AG04450 (cell line): ENCODE measurements at regions not wholly inside any gene's neighbourhood (a gene's known extent, or its start where the extent isn't known, plus 50 kb on each side); places are given as distances from the start of the nearest gene placed in this dataset.
"Not testable (repeated sequence)": the region's sequence is repeated elsewhere in the genome, so short reads cannot be mapped to it uniquely, and the experiment has no call there.

ENCODE experiments used
- CTCF ChIA-PET: fragments of 300-600, 350-600 bp; formaldehyde crosslinking; extraction: SDS; loops from one replicate; lab custom pipeline; 2022; ENCODE audit warnings: antibody characterized with exemption, inconsistent platforms; lab: Charles Lee
- POLR2A ChIA-PET: fragments of 350-600 bp; formaldehyde crosslinking; extraction: SDS; loops from one replicate; lab custom pipeline; 2021; ENCODE audit warnings: antibody characterized with exemption, inconsistent platforms; lab: Yijun Ruan, JAX
- DNase-seq: peaks from one replicate; pipeline ENCODE4 v3.0.0-alpha.2; 2011; ENCODE audit warnings: low read depth, low spot score
- H3K27ac ChIP-seq: one replicate; pipeline ENCODE4 v1.5.1; 2012; ENCODE audit warnings: low read depth, low read length, control low read depth
- H3K27me3 ChIP-seq: one replicate; pipeline ENCODE4 v1.6.0; 2012; ENCODE audit warnings: low read length; ENCODE audit not compliant: control insufficient read depth, insufficient read depth
- H3K4me3 ChIP-seq: 2 replicates; pipeline ENCODE4 v1.5.1; 2011; ENCODE audit warnings: mild to moderate bottlenecking, low read depth, low read length, control low read depth
- H3K9me3 ChIP-seq: 2 replicates; pipeline ENCODE4 v1.5.1; 2012; ENCODE audit warnings: low read length; ENCODE audit not compliant: control insufficient read depth, insufficient read depth

DNA sequence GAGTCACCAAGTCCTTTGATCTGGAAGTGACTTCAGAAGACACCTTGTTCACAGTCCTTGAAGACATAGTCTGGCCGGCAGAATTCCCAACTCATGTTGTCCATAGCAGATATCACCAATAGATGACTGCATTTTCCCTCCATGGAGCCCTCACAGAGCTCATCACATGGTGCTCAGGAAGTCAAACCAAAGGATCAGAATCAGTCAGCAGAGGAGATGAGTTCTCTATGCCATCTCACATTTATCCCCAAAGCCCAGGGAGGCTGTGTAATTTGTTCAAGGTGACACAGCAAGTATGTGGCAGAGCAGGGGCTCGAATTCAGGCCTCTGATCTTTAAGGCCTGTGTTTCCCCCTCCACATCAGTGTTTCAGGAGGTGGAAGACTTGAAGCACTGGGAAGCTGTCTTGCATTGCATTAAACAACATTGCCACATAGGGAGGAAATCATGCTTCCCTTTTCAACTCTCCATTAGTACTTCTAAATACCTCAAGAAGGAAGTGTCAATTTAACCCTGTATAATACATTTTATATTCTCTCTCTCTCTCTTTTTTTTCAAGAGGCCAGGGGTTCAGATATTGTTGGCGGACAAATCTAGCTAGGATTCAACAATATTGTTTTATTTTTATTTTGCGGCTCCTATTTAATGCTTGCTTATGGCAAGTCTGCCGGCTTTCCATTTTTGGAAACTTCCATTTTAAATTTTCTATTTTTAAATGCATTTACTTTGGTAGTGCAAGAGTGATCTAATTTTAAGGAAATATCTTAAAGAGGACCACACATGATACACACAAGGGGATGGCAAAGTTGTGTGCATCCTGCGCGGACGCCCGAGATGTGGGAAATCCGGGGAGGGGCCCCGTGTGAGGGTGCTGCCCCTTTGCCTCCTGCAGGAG, 61.9 kb downstream of the NPIPB5 start:
- DNase-seq, H3K27me3 ChIP-seq, CTCF ChIA-PET, H3K9me3 ChIP-seq, POLR2A ChIA-PET, H3K4me3 ChIP-seq, H3K27ac ChIP-seq: not testable (repeated sequence)

DNA sequence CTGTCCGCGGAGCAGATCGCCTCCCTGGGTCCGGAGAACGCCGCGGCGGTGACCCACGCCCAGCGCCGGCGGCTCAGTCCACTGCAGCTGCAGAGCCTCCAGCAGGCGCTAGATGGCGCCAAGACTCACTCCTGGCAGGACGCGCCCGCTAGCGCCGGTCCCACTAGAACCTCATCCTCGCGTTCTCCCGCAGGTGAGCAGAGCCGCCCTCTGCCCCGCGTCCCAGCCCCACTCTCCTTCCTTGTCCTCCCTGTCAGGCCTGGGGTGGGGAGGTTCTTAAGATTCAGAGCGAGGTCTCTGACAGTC, 62.5 kb downstream of the NPIPB5 start:
- H3K9me3 ChIP-seq, CTCF ChIA-PET, DNase-seq, H3K27ac ChIP-seq, H3K27me3 ChIP-seq, POLR2A ChIA-PET, H3K4me3 ChIP-seq: not testable (repeated sequence)

DNA sequence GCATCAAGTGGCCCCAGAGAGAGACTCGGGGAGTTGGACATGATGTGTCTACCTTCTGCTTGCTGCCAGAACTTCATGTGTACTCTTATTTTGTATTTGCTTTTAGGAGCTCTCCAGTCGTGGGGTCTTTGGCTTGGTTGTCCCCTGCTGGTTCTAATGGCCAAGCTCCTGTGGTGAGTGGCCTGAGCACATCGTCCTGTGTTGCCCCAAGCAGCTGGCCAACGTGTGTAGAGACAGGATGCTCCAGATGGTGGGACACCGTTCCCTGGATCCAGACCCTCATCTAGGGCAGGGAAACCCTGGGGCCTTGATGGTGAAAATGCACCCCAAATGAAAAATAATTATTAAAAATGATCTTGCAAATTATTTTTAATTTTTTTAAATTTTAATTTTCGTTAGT, 65.8 kb downstream of the NPIPB5 start:
- CTCF ChIA-PET, H3K9me3 ChIP-seq, H3K4me3 ChIP-seq, H3K27ac ChIP-seq, H3K27me3 ChIP-seq, POLR2A ChIA-PET, DNase-seq: not testable (repeated sequence)

DNA sequence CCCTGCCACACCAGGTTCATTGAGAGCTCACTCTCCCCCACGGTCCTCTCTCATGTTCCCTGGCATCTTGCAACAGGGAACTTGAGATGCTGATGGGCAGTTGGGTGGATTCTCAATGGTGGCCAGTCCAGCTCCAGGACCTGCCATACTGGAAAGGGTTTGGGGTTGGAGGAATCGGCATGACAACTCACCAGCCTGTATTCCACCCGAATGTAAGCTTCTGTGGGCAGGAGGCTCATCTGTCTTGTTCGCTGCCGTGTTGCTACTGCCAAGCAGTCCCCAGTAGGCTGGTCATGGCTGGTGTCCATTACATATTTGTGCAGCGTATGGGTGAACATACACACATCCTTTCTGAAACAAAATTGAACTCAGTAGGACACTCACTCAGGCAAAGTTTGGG, 72.5 kb downstream of the NPIPB5 start:
- H3K27me3 ChIP-seq, H3K4me3 ChIP-seq, DNase-seq, CTCF ChIA-PET, H3K27ac ChIP-seq, POLR2A ChIA-PET, H3K9me3 ChIP-seq: not testable (repeated sequence)

DNA sequence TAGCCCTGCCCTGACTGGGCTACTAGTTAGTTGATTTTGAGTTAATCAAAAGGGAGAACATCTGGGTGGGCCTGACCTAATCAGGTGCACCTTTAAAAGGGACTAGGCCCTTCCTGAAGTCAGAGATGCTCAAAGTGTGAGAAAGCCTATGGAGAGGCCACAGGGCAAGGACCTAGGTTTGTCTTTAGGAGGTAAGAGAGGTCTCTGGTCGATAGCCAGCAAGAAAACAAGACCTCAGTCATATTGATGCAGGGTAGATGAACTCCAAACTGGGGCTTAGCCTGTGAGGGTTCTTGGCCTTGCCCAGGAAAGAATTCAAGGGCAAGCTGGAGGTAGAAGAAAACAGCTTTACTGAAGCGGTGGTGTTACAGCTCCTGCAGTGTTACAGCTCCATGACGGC, 73.8 kb downstream of the NPIPB5 start:
- H3K27me3 ChIP-seq, H3K9me3 ChIP-seq, H3K4me3 ChIP-seq, CTCF ChIA-PET, DNase-seq, POLR2A ChIA-PET, H3K27ac ChIP-seq: not testable (repeated sequence)

DNA sequence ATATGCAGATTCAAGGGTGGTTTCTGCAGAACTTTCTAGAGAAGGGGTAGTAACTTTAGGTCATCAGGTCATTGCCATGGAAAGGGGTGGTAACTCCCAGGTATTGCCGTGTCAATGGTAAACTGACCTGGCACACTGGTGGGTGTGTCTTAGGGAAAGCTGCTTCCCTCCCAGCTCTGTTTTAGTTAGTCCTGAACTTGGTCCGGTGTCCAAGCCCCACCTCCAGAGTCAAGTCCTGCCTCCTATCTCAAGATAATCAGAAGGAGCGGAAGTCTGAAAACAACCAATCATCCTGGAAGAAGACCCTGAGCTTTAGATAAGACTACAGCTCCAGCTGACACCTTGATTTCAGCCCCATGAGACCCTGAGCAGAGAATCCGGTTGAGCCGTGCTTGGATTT, 74.2 kb downstream of the NPIPB5 start:
- H3K9me3 ChIP-seq, DNase-seq, H3K4me3 ChIP-seq, H3K27me3 ChIP-seq, POLR2A ChIA-PET, H3K27ac ChIP-seq, CTCF ChIA-PET: not testable (repeated sequence)

DNA sequence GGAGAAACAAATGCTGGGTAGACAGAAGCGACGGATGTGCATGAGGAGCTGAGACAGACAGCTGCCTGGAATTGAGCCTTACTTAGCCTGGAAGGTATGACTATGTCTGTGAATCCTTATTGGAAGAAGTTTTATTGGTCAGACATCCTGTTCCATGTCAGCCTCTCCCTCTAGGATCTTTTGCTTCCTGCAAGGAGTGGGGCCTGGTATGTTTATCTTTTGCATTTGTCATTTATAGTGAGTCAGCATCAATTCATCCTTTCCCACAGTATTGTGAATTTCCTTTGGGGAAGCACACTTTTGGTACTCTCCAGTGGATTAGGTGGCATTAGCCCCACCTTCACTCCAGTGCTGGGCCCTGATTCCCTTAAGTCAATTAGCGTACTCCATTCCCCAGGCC, 74.7 kb downstream of the NPIPB5 start:
- H3K9me3 ChIP-seq, POLR2A ChIA-PET, H3K4me3 ChIP-seq, H3K27me3 ChIP-seq, CTCF ChIA-PET, H3K27ac ChIP-seq: not testable (repeated sequence)
- DNase-seq = peak; percentile 8

DNA sequence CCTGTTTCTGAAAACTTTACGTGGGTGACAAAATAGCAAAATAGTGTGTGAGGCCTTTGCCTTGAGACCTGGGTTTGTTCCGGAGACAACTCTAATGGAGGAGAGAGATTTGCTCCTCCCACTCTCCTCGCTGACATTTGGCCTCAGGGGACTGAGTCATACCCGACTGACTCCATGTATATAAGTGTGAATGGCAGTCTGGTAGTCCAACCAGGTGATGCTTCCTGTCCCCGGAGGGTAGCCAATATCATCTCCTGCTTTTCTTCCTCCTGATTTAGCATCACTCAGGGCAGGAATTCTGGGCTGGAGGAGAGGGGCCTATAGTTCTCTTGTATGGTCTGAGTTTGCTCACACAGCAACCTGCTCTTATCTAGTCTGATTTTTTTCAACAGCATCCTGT, 76.0 kb downstream of the NPIPB5 start:
- POLR2A ChIA-PET, H3K9me3 ChIP-seq, DNase-seq, H3K27me3 ChIP-seq, H3K27ac ChIP-seq, CTCF ChIA-PET, H3K4me3 ChIP-seq: not testable (repeated sequence)

DNA sequence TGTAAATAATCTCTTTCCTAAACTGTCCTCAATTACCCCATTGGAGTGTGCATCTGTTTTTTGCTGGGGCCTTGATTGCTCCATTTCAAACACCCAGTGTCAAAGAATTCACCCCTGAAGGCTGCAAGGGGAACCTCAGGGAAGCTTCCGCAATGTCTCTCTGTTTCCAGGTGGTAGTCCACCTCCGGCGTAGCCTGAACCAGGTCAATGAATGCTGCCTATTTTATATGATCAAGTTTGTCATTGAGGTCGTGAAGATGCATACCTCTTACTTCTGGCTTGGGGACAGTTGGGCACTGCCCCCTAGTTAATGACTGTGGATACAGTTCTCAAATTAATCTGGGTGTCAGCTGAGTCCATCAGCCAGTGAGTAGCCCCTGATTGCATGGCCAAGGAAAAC, 79.1 kb downstream of the NPIPB5 start:
- DNase-seq, POLR2A ChIA-PET, H3K27me3 ChIP-seq, H3K4me3 ChIP-seq, CTCF ChIA-PET, H3K9me3 ChIP-seq, H3K27ac ChIP-seq: not testable (repeated sequence)

DNA sequence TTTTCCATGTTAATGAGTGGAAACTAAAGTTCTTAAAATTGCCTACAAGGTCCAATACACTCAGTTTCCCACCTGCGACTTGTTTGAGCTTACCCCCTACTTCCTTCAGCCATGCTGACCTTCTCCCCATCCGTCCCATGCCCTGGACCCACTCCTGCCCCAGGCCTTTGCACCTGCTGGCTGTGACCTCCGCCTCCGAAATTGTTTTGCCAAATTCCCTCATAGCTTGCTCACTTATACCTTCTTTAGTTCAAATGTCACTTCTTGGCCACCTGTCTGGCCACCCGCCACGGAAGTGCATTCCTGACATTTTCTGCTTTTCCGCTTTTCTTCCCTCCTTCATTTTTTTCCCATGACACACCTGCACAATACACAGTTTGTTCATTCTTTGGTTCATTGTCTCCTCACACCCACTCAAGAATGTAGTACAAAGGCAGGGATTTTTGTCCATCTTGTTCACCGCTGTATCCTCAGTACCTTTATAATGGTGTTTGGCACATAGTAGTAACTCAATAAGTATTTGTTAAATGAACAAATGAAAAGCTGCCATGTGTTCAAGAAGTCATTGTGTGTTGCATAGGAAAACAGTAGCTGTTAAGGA, 85.9 kb downstream of the NPIPB5 start:
- CTCF ChIA-PET = interaction anchor here (0.6 kb wide), 1 partner anchor 776 kb away, joined by 6 read pairs; no protein-coding TSS in a partner anchor
- POLR2A ChIA-PET, DNase-seq, H3K27ac ChIP-seq, H3K4me3 ChIP-seq, H3K9me3 ChIP-seq, H3K27me3 ChIP-seq: not testable (repeated sequence)

DNA sequence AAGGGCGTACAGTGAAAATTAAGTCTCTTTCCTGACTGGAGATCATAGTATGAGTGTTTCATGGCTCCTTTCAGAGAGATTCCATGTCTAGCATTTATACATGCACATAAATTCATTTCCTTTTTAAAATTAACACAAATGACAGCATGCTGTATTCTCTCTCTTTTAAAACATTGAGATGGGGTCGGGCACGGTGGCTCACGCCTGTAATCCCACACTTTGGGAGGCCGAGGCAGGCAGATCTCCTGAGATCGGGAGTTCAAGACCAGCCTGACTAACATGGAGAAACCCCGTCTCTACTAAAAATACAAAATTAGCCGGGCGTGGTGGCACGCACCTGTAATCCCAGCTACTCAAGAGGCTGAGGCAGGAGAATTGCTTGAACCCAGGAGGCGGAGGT, 93.1 kb downstream of the NPIPB5 start:
- POLR2A ChIA-PET = not testable (repeated sequence)

DNA sequence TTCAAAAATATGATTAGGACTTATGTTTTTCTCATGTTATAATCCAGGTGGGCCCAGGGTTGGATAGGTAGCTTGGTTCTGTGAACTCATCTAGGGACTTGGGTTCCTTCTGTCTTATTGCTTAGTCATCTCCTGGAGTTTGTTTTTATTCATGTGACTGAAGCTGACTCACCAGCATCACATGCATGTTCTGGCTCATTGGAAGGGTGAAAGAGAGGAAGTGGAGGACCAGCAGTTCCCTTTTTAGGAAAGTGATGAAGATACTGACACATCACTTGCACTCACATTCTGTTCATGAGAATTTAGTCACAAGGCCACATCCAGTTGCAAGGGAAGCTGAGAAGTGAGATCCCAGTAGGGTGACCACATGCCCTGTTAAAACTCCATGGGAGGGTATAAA, 95.9 kb downstream of the NPIPB5 start:
- CTCF ChIA-PET, H3K4me3 ChIP-seq, H3K27ac ChIP-seq, H3K9me3 ChIP-seq, DNase-seq, POLR2A ChIA-PET, H3K27me3 ChIP-seq: not testable (repeated sequence)

More for the DNA sequence above, 93.1 kb downstream of the NPIPB5 start:
- CTCF ChIA-PET, H3K9me3 ChIP-seq, H3K27me3 ChIP-seq, H3K4me3 ChIP-seq, DNase-seq, H3K27ac ChIP-seq: not testable (repeated sequence)
